ENCODE measurements at regions not wholly inside any gene's neighbourhood (a gene's known extent, or its start where the extent isn't known, plus 50 kb on each side); places are given as distances from the start of the nearest gene placed in this dataset.
A peak's percentile ranks its signal among the peaks of the same experiment; 100 is the strongest.

GRCh38 chr2:207290833-207291624, 125.3 kb upstream of the KLF7 start:
- no peak overlapping the region for H3K4me3 Mint-ChIP-seq
- TF ChIP-seq CTCF (IDR thresholded peaks at IDR 0.05; ENCODE audit: unreplicated experiment in 3 of 3), result no peak

GRCh38 chr2:207291625-207292252, 126.0 kb upstream of the KLF7 start:
- TF ChIP-seq CTCF (IDR thresholded peaks at IDR 0.05; ENCODE audit: unreplicated experiment in 3 of 3), result no peak
- Mint-ChIP-seq H3K27me3 (ENCODE audit: low read depth) (no peaks in the 10 kb centered on the region), H3K36me3 (ENCODE audit: low read depth) (no peaks in the 10 kb centered on the region), H3K9me3 (no peaks in the 10 kb centered on the region), H3K27ac (peak overlapping the region in 2 of 3 experiments; percentile 59 to 79), H3K4me1 (peaks cover 5% of the 10 kb centered on the region), H3K4me3 (no peak overlapping the region)

More at GRCh38 chr2:207290833-207291624, 125.3 kb upstream of the KLF7 start:
- Mint-ChIP-seq H3K9me3 (no peaks in the 10 kb centered on the region), H3K36me3 (ENCODE audit: low read depth) (no peaks in the 10 kb centered on the region), H3K27me3 (ENCODE audit: low read depth) (no peaks in the 10 kb centered on the region), H3K4me1 (peaks cover 5% of the 10 kb centered on the region), H3K27ac (peak overlapping the region; percentile 59 to 79 (median 78))

- Mint-ChIP-seq H3K27ac (no peak overlapping the region), H3K27me3 (ENCODE audit: low read depth) (no peaks in the 10 kb centered on the region), H3K4me1 (no peaks in the 10 kb centered on the region), H3K9me3 (peaks cover 16% of the 10 kb centered on the region), H3K4me3 (no peak overlapping the region), H3K36me3 (ENCODE audit: low read depth) (no peaks in the 10 kb centered on the region)
- no peak for TF ChIP-seq CTCF (IDR thresholded peaks at IDR 0.05; ENCODE audit: unreplicated experiment in 3 of 3)
Observed at GRCh38 chr2:207296265-207296948, 130.7 kb upstream of the KLF7 start.

DNA sequence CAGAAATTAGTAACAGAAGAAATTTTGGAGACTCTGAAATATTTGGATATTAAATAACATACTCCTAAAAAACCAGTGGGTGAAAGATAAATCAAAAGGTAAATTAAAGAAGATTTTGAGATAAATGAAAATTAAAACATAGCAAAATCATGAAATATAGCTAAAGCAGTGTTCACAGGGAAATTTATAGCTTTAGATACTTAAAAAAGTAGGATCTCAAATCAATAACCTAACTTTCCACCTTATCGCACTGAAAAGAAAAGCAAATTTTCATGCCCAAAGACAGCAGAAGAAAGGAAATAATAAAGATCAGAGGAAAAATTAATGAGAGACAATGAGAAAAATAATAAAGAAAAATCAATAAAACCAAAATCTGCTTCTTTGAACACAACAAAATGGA, 135.1 kb upstream of the KLF7 start:
- Mint-ChIP-seq H3K9me3 (peaks cover 19% of the 10 kb centered on the region), H3K27ac (no peak overlapping the region), H3K27me3 (ENCODE audit: low read depth) (peaks cover 4% of the 10 kb centered on the region), H3K36me3 (ENCODE audit: low read depth) (no peaks in the 10 kb centered on the region), H3K4me3 (no peak overlapping the region), H3K4me1 (no peaks in the 10 kb centered on the region)
- no peak for TF ChIP-seq CTCF (IDR thresholded peaks at IDR 0.05; ENCODE audit: unreplicated experiment in 3 of 3)

DNA sequence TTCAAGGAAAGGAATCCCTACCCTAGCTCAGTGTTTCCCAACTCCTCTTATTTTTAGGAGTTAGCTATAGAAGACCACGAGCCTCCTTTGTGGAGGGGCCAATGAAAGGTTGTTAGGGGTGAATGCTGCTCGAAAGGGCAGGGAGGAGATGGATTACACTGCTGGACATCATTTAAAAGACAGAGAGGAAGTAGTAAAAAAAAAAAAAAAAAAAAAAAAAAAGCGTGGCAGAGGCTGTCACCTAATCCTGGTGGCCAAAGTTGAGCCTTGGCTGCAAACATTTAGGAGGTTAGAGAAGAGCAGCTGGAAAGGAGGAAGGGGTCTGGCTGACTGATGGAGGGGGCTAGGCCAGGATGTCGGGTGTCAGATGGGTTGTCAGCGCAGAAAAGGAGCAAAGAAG, 139.0 kb upstream of the KLF7 start:
- H3K4me1 Mint-ChIP-seq, result peaks cover 2% of the 10 kb centered on the region
- no peak overlapping the region for H3K27ac Mint-ChIP-seq
- no peak for TF ChIP-seq CTCF (IDR thresholded peaks at IDR 0.05; ENCODE audit: unreplicated experiment in 3 of 3)
- peaks cover 17% of the 10 kb centered on the region for H3K9me3 Mint-ChIP-seq
- H3K4me3 Mint-ChIP-seq, result no peak overlapping the region
- H3K36me3 Mint-ChIP-seq (ENCODE audit: low read depth), result no peaks in the 10 kb centered on the region
- H3K27me3 Mint-ChIP-seq (ENCODE audit: low read depth), result peaks cover 4% of the 10 kb centered on the region
